ENCODE measurements at regions not wholly inside any gene's neighbourhood (a gene's known extent, or its start where the extent isn't known, plus 50 kb on each side); places are given as distances from the start of the nearest gene placed in this dataset.

DNA sequence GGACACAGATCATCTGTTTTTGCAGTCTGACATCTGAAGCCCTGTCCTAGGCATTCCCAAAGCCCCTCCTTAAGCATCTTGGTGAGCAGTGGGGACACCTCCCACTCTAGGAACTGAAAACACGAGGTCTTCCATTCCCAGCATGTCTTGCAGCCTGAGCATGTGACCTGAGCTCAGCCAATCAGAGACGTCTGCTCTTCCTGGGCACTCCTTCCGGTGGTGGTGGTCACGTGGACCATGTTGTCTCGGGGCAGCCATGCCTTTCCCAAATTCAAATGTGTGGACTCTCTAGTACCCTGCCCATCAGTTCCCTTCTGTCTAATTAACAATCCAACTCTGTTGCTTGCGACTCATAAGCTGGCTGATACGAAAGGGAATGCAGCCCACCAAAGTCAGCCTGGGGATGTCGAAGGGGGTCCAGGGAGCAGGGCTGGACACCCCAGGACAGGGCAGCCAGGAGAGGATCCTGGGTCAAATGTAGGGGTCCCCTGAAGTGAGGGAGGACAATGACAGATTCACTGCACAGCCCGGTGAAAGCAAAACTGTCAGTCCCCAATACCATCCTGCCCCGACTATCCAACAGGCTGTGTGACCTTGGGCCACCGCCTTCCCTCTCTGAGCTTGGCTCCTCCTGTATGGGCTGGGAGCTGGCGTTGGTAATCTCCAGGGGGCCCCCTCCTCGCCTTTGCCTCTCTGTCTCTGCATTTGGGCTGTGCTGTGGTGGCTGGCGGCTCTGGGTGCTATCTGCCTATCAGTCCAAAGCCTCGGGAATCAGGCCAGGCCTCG, 57.4 kb upstream of the BAIAP2L1 start:
- TF ChIP-seq, protein P1, sequence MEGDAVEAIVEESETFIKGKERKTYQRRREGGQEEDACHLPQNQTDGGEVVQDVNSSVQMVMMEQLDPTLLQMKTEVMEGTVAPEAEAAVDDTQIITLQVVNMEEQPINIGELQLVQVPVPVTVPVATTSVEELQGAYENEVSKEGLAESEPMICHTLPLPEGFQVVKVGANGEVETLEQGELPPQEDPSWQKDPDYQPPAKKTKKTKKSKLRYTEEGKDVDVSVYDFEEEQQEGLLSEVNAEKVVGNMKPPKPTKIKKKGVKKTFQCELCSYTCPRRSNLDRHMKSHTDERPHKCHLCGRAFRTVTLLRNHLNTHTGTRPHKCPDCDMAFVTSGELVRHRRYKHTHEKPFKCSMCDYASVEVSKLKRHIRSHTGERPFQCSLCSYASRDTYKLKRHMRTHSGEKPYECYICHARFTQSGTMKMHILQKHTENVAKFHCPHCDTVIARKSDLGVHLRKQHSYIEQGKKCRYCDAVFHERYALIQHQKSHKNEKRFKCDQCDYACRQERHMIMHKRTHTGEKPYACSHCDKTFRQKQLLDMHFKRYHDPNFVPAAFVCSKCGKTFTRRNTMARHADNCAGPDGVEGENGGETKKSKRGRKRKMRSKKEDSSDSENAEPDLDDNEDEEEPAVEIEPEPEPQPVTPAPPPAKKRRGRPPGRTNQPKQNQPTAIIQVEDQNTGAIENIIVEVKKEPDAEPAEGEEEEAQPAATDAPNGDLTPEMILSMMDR (conservative IDR thresholded peaks at IDR 0.05; ENCODE audit: low read length) = no peak
- no peak overlapping the region for H3K4me3 ChIP-seq (ENCODE audit: low read length)
- DNase-seq (ENCODE audit: low read depth) = no peak

DNA sequence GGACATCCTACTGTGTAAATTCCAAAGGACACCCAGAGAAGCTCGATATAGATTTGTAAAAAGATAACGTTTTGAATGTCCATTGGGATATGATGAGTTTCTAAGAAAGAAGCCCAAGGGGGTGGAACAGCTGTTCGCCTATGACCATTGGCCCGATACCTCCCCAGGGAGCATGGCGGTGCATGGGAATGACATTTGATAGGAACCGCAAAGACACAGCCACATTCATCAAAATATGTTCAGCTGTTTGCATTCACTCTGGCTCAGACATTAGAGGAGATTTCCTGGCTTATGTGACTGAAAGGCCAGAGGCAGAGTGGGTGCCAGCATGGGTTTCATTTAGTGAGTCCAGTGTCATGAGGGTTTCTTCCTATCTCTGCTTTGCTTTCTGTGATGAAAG, 56.0 kb upstream of the BAIAP2L1 start:
- no peak overlapping the region for H3K4me3 ChIP-seq (ENCODE audit: low read length)
- no peak for DNase-seq (ENCODE audit: low read depth)
- TF ChIP-seq, protein P1 (conservative IDR thresholded peaks at IDR 0.05; ENCODE audit: low read length) = no peak

DNA sequence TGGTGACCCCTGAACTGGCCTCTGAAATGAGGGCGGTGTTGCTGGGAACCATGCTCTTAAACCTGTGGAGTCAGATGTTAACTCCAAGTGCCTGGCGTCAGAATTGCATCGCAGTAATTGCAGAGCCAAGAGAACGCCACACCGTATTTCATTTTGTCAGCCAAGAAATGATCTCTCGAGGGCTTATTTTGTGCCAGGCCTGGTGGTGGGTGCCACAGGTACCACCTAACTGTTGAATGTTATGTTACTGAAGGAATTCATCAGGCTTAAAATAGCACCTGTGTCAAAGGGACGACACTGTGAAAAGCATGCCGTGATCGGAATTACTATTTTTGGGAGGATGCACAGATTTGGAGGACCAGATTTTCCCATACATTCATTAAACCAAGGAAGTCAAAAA, 51.9 kb upstream of the BAIAP2L1 start:
- H3K4me3 ChIP-seq (ENCODE audit: low read length) = no peak overlapping the region
- TF ChIP-seq, protein P1 (conservative IDR thresholded peaks at IDR 0.05; ENCODE audit: low read length) = no peak
- DNase-seq (ENCODE audit: low read depth) = no peak

All from AG10803 (cell line).